ENCODE measurements at regions not wholly inside any gene's neighbourhood (a gene's known extent, or its start where the extent isn't known, plus 50 kb on each side); places are given as distances from the start of the nearest gene placed in this dataset.

DNA sequence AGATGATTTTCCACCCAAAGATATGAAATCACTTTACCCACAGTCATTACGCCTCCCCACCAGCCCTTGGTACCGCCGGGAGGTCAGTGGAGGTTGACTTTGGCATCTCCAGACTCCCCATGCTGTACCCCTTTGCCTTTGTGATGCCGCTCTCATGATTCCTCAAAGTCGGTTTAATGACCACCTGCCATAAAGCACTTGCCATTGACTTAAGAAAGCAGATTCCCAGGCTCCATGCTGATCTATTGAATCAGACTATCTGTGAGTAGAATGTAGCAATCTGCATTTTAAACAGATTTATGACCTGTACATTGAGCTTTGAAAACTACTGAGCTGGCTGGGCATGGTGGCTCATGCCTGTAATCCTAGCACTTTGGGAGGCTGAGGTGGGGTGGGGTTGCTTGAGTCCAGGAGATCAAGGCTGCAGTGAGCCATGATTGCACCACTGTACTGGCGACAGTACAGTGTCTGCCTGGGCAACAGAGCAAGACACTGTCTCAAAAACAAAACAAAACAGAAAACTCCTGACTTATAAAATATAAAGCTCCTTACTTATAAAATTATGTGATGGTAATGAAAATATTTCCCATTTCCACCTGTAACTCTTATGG is 235.2 kb downstream of the KLF5 start:
- DNase-seq (ENCODE audit: low read depth) = no peak

DNA sequence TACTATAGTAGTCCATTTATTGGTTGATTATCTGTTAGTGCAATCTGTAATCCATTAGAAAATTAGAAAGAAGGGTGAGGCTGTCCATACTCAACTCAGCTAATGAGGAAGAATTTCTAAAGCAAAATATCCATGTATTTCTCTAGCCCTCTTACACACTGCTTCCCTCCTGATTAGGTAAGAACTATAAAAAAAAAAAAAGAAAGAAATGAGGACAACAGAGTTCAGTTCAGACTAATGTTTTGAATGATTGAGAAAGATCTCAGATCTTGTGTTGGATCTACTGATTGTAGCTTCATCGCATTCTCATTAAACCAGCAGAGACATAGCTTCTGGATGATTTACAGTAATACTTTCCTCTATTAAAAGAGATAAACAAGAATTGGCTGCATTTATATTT is 233.3 kb downstream of the KLF5 start:
- DNase-seq (ENCODE audit: low read depth) = no peak

GRCh38 chr13:73290844-73291243 is 232.0 kb downstream of the KLF5 start:
- no peak for DNase-seq (ENCODE audit: low read depth)

GRCh38 chr13:73288596-73288995 is 229.8 kb downstream of the KLF5 start:
- peak; percentile 15 for DNase-seq (ENCODE audit: low read depth)

DNA sequence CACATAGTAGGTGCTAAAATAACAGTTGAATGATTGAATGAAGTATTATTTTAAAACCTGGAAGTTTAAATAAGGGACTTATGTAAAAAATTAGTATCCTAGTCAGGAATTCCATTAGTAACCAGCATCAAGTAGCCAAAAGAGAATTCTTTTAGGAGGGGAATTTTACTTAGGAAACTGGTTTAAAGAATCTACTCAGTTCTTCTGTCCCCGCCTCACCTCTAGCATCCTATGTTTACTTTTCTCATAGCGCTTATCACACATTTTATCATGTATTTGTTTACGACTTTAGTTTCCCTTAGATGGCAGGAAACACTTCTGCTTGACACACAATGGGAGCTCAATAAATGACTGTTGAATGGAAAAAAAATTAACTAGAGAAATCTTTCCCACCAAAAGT is 229.0 kb downstream of the KLF5 start:
- no peak for DNase-seq (ENCODE audit: low read depth)

DNA sequence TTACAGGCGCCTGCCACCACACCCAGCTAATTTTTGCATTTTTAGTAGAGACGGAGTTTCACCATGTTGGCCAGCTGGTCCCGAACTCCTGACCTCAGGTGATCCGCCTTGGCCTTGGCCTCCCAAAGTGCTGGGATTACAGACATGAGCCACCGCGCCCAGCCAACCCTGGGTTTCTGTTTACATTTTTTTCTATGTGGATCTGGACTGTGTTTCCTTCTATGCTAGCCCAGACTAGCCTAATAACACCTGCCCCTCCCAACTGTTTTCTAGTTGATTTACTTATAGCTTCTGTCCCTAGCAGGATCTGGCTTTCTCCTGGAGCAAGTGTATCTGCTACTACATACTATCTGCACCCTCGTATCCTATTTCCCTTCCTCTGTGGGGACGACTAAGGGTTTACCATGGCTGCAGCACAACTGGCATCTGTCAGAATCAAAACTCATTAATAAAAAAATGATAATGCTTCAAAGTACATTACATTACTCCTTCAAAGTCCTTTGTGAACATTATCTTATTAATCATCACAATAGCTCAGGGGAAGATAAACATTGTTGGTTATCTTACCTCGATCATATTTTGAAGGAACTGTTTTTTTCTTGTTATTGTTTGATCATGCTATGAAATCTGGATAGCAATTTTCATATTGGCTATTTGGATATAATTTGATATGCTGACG is 228.3 kb downstream of the KLF5 start:
- no peak for DNase-seq (ENCODE audit: low read depth)

- DNase-seq (ENCODE audit: low read depth) = no peak
Observed at GRCh38 chr13:73286177-73286576, 227.4 kb downstream of the KLF5 start.

GRCh38 chr13:73284081-73284874 is 225.5 kb downstream of the KLF5 start:
- DNase-seq (ENCODE audit: low read depth) = no peak

- DNase-seq (ENCODE audit: low read depth) = no peak
Observed at GRCh38 chr13:73283636-73284035, 224.8 kb downstream of the KLF5 start.

- DNase-seq (ENCODE audit: low read depth) = no peak
Observed at GRCh38 chr13:73281746-73282145, 222.9 kb downstream of the KLF5 start.

GRCh38 chr13:73278186-73278585 is 219.4 kb downstream of the KLF5 start:
- no peak for DNase-seq (ENCODE audit: low read depth)

GRCh38 chr13:73275163-73275562 is 216.4 kb downstream of the KLF5 start:
- DNase-seq (ENCODE audit: low read depth) = no peak

DNA sequence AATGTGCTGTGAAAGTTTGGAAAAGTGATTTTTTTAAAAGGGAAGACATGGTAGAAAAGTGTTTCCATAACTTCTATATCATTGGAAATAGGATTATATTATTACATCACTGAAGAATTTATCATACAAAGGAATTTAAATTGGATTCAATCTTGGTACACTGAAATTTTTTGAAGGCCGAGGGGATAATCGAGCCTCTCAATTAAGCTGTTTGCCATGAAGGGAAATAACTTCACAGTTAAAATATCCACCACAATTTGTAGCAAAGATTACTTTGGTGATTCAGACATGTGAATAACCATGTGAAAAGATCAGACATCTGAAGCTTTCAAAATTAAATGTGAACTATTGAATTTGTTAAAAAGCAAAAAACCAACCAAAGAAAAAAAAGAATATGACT is 215.3 kb downstream of the KLF5 start:
- DNase-seq (ENCODE audit: low read depth) = no peak

GRCh38 chr13:73273745-73274144 is 214.9 kb downstream of the KLF5 start:
- no peak for DNase-seq (ENCODE audit: low read depth)

GRCh38 chr13:73273276-73273675 is 214.5 kb downstream of the KLF5 start:
- DNase-seq (ENCODE audit: low read depth) = no peak

DNA sequence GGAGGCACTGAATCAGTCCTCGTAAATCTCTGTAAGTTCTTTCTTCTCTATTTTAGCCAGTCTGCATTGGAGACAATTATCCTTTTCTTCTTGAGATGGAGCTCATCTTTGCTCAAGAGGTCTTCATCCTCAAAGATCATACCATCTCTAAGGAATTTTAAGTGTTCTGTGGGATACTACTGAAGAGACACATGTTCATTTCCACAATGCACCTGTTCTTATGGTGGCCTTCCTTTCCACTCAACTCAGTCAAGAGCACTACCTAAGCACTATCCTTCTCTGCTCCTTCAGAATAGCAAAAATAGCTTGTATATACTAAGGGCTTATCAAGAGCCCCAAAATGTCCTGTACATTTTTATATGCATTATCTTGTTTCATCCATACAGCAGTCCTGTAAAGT is 214.0 kb downstream of the KLF5 start:
- DNase-seq (ENCODE audit: low read depth) = no peak

GRCh38 chr13:73268306-73268705 is 209.5 kb downstream of the KLF5 start:
- DNase-seq (ENCODE audit: low read depth) = no peak

- DNase-seq (ENCODE audit: low read depth) = no peak
Observed at GRCh38 chr13:73266640-73267180, 207.9 kb downstream of the KLF5 start.

DNA sequence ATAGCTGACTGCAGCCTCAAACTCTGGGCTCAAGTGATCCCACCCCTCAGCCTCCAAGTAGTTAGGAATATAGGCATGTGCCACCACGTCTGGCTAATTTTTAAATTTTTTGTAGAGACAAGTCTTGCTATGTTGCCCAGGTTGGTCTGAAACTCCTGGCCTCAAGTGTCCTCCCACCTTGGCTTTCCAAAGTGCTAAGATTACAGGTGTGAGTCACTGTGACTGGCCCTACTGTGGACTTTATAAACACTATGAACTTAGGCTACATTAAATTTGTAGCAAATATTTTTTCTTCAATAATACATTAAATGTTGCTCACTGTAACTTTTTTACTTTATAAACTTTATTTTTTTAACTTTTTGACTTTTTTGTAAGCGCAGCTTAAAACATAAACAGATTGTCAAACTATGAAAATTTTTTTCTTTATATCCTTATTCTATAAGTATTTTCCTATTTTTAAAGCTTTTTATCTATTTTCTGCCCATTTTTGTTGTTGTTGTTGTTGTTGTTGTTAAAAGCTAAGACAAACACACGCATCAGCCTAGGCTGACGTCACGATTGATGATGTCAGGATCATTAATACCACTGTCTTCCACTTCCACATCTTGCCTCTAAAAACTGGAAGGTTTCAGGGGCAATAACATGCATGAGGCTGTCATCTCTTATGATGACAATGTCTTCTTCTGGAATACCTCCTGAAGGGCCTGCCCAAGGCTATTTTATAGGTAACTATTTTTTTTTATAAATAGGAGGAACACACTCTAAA is 204.2 kb downstream of the KLF5 start:
- DNase-seq (ENCODE audit: low read depth) = no peak

DNA sequence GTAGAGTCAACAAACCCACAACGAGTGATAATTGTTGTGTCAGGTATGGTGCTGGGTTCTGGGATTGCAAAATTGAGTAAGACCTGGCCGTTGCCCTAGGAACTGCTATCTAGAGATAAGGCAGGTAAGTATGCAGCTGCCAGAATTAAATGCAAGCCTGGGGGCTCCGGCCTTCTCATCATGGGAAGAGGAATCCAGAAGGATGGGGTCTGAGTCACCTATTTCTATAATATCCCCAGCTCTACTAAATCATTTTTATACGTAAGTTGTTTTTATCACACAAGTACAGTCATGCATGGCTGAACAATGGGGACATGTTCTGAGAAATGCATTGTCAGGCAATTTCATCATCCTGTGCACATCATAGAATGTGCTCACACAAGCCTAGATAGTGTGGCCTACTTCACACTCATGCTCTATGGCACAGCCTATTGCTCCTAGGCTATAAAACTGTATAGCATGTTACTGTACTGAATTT is 203.0 kb downstream of the KLF5 start:
- DNase-seq (ENCODE audit: low read depth) = no peak

- DNase-seq (ENCODE audit: low read depth) = no peak
Observed at GRCh38 chr13:73259061-73260017, 200.5 kb downstream of the KLF5 start.

Data from CMK (cell line).